CD14-positive monocyte (primary cell): ENCODE measurements at regions not wholly inside any gene's neighbourhood (a gene's known extent, or its start where the extent isn't known, plus 50 kb on each side); places are given as distances from the start of the nearest gene placed in this dataset.

ENCODE experiments used
- DNase-seq, 3 donors: peaks; one replicate each; pipeline ENCODE4 v3.0.0-alpha.2; 2011 to 2022
- H2AFZ ChIP-seq: 2 replicates; pipeline ENCODE4 v1.6.0; 2012; ENCODE audit warnings: mild to moderate bottlenecking, low read depth, low read length, inconsistent platforms; ENCODE audit not compliant: insufficient read depth, poor library complexity, severe bottlenecking
- H3K27ac ChIP-seq, 2 donors: 1 replicate in 1 of 2; 2 replicates in 1 of 2; pipeline ENCODE4 v1.5.1; 2012 to 2013; ENCODE audit warnings: low read length in 2 of 2, control low read depth in 1 of 2, inconsistent platforms in 1 of 2, low read depth in 1 of 2, mild to moderate bottlenecking in 1 of 2
- H3K27me3 ChIP-seq, 2 donors: one replicate each; pipeline versions ENCODE4 v1.6.0 to v1.6.1; 2011 to 2013; ENCODE audit warnings: low read length in 2 of 2; ENCODE audit not compliant: control insufficient read depth in 2 of 2, insufficient read depth in 2 of 2
- H3K36me3 ChIP-seq, 2 donors: replicated peaks in 1 of 2; 1 replicate in 1 of 2; 2 replicates in 1 of 2; pipeline versions ENCODE4 v1.5.1 to v1.6.1; 2012 to 2013; ENCODE audit warnings: low read length in 2 of 2, control low read depth in 1 of 2, inconsistent platforms in 1 of 2, mild to moderate bottlenecking in 1 of 2; ENCODE audit not compliant: insufficient read depth in 2 of 2, control insufficient read depth in 1 of 2
- H3K4me1 ChIP-seq, 2 donors: 1 replicate in 1 of 2; 2 replicates in 1 of 2; pipeline versions ENCODE4 v1.5.1 to v1.6.1; 2012 to 2013; ENCODE audit warnings: low read length in 2 of 2, control low read depth in 1 of 2, inconsistent platforms in 1 of 2, mild to moderate bottlenecking in 1 of 2, moderate library complexity in 1 of 2; ENCODE audit not compliant: insufficient read depth in 2 of 2, control insufficient read depth in 1 of 2
- H3K4me2 ChIP-seq: replicated peaks from 2 replicates; pipeline ENCODE3; 2012; ENCODE audit warnings: low read length, moderate library complexity, mild to moderate bottlenecking; ENCODE audit not compliant: poor library complexity, severe bottlenecking; ENCODE audit errors: extremely low read depth
- H3K4me3 ChIP-seq, 3 experiments: fragments of 200-600 bp in 1 of 3; sonication (generic) in 1 of 3; replicated peaks in 1 of 3; 1 replicate in 2 of 3; 2 replicates in 1 of 3; pipeline ENCODE4 v1.5.1; 2011 to 2013; ENCODE audit warnings: low read length in 3 of 3, mild to moderate bottlenecking in 3 of 3, control low read depth in 2 of 3, low read depth in 2 of 3, inconsistent platforms in 1 of 3, moderate library complexity in 1 of 3
- H3K79me2 ChIP-seq: 2 replicates; pipeline ENCODE4 v1.6.0; 2012; ENCODE audit warnings: mild to moderate bottlenecking, control low read depth, inconsistent platforms, low read length, moderate library complexity; ENCODE audit not compliant: insufficient read depth
- H3K9ac ChIP-seq: 2 replicates; pipeline ENCODE4 v1.6.0; 2017; ENCODE audit warnings: low read length, mild to moderate bottlenecking; ENCODE audit not compliant: insufficient read depth, poor library complexity, severe bottlenecking
- H3K9me3 ChIP-seq, 2 donors: replicated peaks in 1 of 2; 1 replicate in 1 of 2; 2 replicates in 1 of 2; pipeline versions ENCODE4 v1.5.1 to v1.6.1; 2012 to 2013; ENCODE audit warnings: low read length in 2 of 2, control low read depth in 1 of 2; ENCODE audit not compliant: control insufficient read depth in 1 of 2, insufficient read depth in 1 of 2
- H4K20me1 ChIP-seq: 2 replicates; pipeline ENCODE4 v1.6.0; 2012; ENCODE audit warnings: mild to moderate bottlenecking, low read length, control low read depth, moderate library complexity; ENCODE audit not compliant: insufficient read depth
- H3K27ac Mint-ChIP-seq, 7 donors: one replicate each; pipeline ENCODE4 v1.8.0; 2020; ENCODE audit warnings: mild to moderate bottlenecking in 7 of 7, mixed read lengths in 7 of 7, moderate library complexity in 6 of 7, inconsistent platforms in 2 of 7
- H3K27me3 Mint-ChIP-seq, 3 donors: one replicate each; pipeline ENCODE4 v1.8.0; 2021 to 2022; ENCODE audit warnings: low read depth in 3 of 3, mild to moderate bottlenecking in 3 of 3, mixed read lengths in 3 of 3, moderate library complexity in 3 of 3, inconsistent platforms in 1 of 3
- H3K36me3 Mint-ChIP-seq, 2 donors: one replicate each; pipeline ENCODE4 v1.8.0; 2020; ENCODE audit warnings: mixed read lengths in 2 of 2, inconsistent platforms in 1 of 2, mild to moderate bottlenecking in 1 of 2
- H3K4me1 Mint-ChIP-seq: one replicate; pipeline ENCODE4 v1.8.0; 2020; ENCODE audit warnings: mild to moderate bottlenecking, mixed read lengths
- H3K4me3 Mint-ChIP-seq, 2 donors: one replicate each; pipeline ENCODE4 v1.8.0; 2020; ENCODE audit warnings: mild to moderate bottlenecking in 2 of 2, mixed read lengths in 2 of 2, moderate library complexity in 1 of 2
- H3K9me3 Mint-ChIP-seq, 7 donors: one replicate each; pipeline ENCODE4 v1.8.0; 2020 to 2022; ENCODE audit warnings: mixed read lengths in 7 of 7, mild to moderate bottlenecking in 6 of 7, moderate library complexity in 6 of 7, inconsistent platforms in 2 of 7
- CTCF ChIP-seq: fragments of 200-600 bp; IDR thresholded peaks from one replicate; pipeline ENCODE4 v1.8.0; 2022; ENCODE audit warnings: antibody characterized with exemption, mild to moderate bottlenecking
- WGBS: methylation state at CpG from one replicate; pipeline ENCODE4 v1.1.5; 2013; ENCODE audit warnings: missing lambda C conversion rate; ENCODE audit not compliant: insufficient coverage; 5-methylcytosine and 5-hydroxymethylcytosine counted together
- intact Hi-C, 2 donors: fragments of 100-400 bp; cut with micrococcal nuclease; formaldehyde crosslinking; loops; one replicate each; pipeline versions ENCODE4 v1.15.0 to v1.15.1; 2023

DNA sequence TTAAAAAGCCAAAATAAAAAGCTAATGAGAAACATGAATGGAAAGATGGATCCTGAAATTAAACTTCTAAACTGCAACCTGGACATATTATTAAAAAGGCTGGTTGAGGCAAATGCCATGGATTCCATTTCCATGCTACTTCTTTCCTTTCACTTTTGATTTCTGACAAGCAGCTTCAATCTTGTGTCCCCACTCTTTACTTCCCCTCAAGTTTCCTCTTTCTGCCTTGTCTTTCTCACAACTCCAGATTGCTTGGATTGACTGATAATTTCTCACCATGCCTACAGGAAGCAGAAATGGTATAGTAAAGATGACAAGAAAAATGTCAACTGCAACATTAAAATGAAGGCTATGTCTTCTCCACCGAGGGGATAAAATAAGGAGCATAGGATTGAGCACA lies 1136.7 kb downstream of the TUSC7 start:
- Histone ChIP-seq H3K4me3 (no peak overlapping the region), H3K36me3 (no peaks in the 10 kb centered on the region), H2AFZ (no peak overlapping the region), H3K4me1 (no peaks in the 10 kb centered on the region), H3K9me3 (no peaks in the 10 kb centered on the region), H3K27ac (no peak overlapping the region), H3K4me2 (no peak overlapping the region), H4K20me1 (no peaks in the 10 kb centered on the region), H3K27me3 (no peaks in the 10 kb centered on the region), H3K9ac (no peak overlapping the region), H3K79me2 (no peaks in the 10 kb centered on the region)
- Mint-ChIP-seq H3K4me3 (no peak overlapping the region), H3K27ac (no peak overlapping the region), H3K36me3 (no peaks in the 10 kb centered on the region), H3K27me3 (peaks cover 0 to 1% (median 0%) of the 10 kb centered on the region in 3 donors), H3K4me1 (no peaks in the 10 kb centered on the region), H3K9me3 (peaks cover 0 to 1% (median 0%) of the 10 kb centered on the region in 7 donors)
- no peak for DNase-seq
- intact Hi-C loops: no loop called here
- WGBS: 7% methylated on average over 1 of the region's 1 CpG
- no peak for TF ChIP-seq CTCF

DNA sequence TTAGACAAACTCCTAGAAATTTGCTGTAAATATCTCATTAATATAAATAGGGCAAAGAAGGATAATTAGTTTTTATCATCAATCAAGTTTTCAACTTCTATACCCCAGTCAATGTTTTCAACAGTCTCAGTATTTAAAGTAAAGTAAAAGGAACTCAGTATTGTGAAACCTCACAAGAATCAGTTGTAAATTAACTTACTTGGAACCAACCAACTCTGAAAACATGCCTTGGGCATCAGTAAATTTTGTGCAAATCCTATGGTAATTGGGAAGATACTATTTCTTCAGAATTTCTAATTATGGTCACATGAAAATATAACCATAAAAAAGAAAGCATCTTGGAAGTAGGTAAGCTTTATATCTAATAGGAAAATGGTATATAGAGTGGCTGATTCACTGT lies 1139.0 kb downstream of the TUSC7 start:
- H3K27ac ChIP-seq: no peak overlapping the region
- no peaks in the 10 kb centered on the region for H3K79me2 ChIP-seq
- Mint-ChIP-seq H3K27me3 (peaks cover 0 to 1% (median 0%) of the 10 kb centered on the region in 3 donors), H3K9me3 (peaks cover 0 to 4% (median 2%) of the 10 kb centered on the region in 7 donors), H3K4me1 (no peaks in the 10 kb centered on the region), H3K4me3 (no peak overlapping the region), H3K36me3 (no peaks in the 10 kb centered on the region), H3K27ac (no peak overlapping the region)
- no peak overlapping the region for H3K9ac ChIP-seq
- H3K4me2 ChIP-seq: no peak overlapping the region
- H3K4me1 ChIP-seq: no peaks in the 10 kb centered on the region
- H3K4me3 ChIP-seq: no peak overlapping the region
- H2AFZ ChIP-seq: no peak overlapping the region
- H3K9me3 ChIP-seq: no peaks in the 10 kb centered on the region
- H4K20me1 ChIP-seq: no peaks in the 10 kb centered on the region
- intact Hi-C loops: no loop called here
- H3K36me3 ChIP-seq: no peaks in the 10 kb centered on the region
- H3K27me3 ChIP-seq: no peaks in the 10 kb centered on the region
- DNase-seq: no peak
- TF ChIP-seq CTCF: no peak
